HG02870 (cell line): ENCODE measurements at regions not wholly inside any gene's neighbourhood (a gene's known extent, or its start where the extent isn't known, plus 50 kb on each side); places are given as distances from the start of the nearest gene placed in this dataset.

Experiments
- ATAC-seq: cut with Tn5 transposase; IDR thresholded peaks from one replicate; pipeline ENCODE4 v1.9.1; 2021; ENCODE audit warnings: mild to moderate bottlenecking, moderate library complexity; ENCODE audit not compliant: unreplicated experiment

GRCh38 chr14:44788612-44789011 lies 173.1 kb downstream of the KLHL28 start:
- ATAC-seq = no peak

- no peak for ATAC-seq
Measured at GRCh38 chr14:44785096-44785495, 176.7 kb downstream of the KLHL28 start.

- no peak for ATAC-seq
Measured at GRCh38 chr14:44783901-44784300, 177.8 kb downstream of the KLHL28 start.

GRCh38 chr14:44782775-44783238 lies 178.9 kb downstream of the KLHL28 start:
- ATAC-seq = no peak

GRCh38 chr14:44780989-44781388 lies 180.8 kb downstream of the KLHL28 start:
- ATAC-seq = no peak

GRCh38 chr14:44778604-44779003 lies 183.1 kb downstream of the KLHL28 start:
- no peak for ATAC-seq

- ATAC-seq = no peak
Measured at GRCh38 chr14:44777584-44777983, 184.2 kb downstream of the KLHL28 start.

- ATAC-seq = no peak
Measured at GRCh38 chr14:44775248-44775647, 186.5 kb downstream of the KLHL28 start.

- ATAC-seq = no peak
Measured at GRCh38 chr14:44774396-44774795, 187.4 kb downstream of the KLHL28 start.

GRCh38 chr14:44771496-44771895 lies 190.3 kb downstream of the KLHL28 start:
- no peak for ATAC-seq

- ATAC-seq = no peak
Measured at GRCh38 chr14:44770201-44770600, 191.5 kb downstream of the KLHL28 start.

GRCh38 chr14:44768935-44769334 lies 192.8 kb downstream of the KLHL28 start:
- no peak for ATAC-seq

- ATAC-seq = no peak
Measured at GRCh38 chr14:44767646-44768173, 194.0 kb downstream of the KLHL28 start.

- no peak for ATAC-seq
Measured at GRCh38 chr14:44766285-44766684, 195.5 kb downstream of the KLHL28 start.

- ATAC-seq = no peak
Measured at GRCh38 chr14:44763356-44763755, 198.4 kb downstream of the KLHL28 start.

GRCh38 chr14:44759277-44759676 lies 202.5 kb downstream of the KLHL28 start:
- no peak for ATAC-seq

GRCh38 chr14:44756554-44756953 lies 205.2 kb downstream of the KLHL28 start:
- ATAC-seq = no peak

GRCh38 chr14:44745371-44745770 lies 216.4 kb downstream of the KLHL28 start:
- ATAC-seq = no peak

- ATAC-seq = no peak
Measured at GRCh38 chr14:44742202-44742601, 219.5 kb downstream of the KLHL28 start.

- ATAC-seq = no peak
Measured at GRCh38 chr14:44741431-44741830, 220.3 kb downstream of the KLHL28 start.

- no peak for ATAC-seq
Measured at GRCh38 chr14:44736326-44736725, 225.4 kb downstream of the KLHL28 start.

GRCh38 chr14:44732144-44732543 lies 225.1 kb upstream of the FSCB start:
- ATAC-seq = no peak

GRCh38 chr14:44730860-44731259 lies 223.8 kb upstream of the FSCB start:
- ATAC-seq = no peak
